Loucy (cell line): ENCODE measurements at regions not wholly inside any gene's neighbourhood (a gene's known extent, or its start where the extent isn't known, plus 50 kb on each side); places are given as distances from the start of the nearest gene placed in this dataset.

Source experiments
- H2AFZ ChIP-seq: fragments of 200-600 bp; sonication (generic); 2 replicates; pipeline ENCODE4 v1.6.0; 2016; ENCODE audit warnings: antibody characterized with exemption, mild to moderate bottlenecking, low read length, moderate library complexity
- H3F3A ChIP-seq: fragments of 200-600 bp; 2 replicates; pipeline ENCODE4 v1.6.0; 2016; ENCODE audit warnings: antibody characterized with exemption, low read depth, mild to moderate bottlenecking
- H3K27me3 ChIP-seq: fragments of 200-600 bp; sonication (generic); 2 replicates; pipeline ENCODE4 v1.6.1; 2014; ENCODE audit warnings: low read length, mild to moderate bottlenecking; ENCODE audit not compliant: insufficient read depth, poor library complexity, severe bottlenecking
- H3K36me3 ChIP-seq: fragments of 200-600 bp; sonication (generic); 2 replicates; pipeline ENCODE4 v1.6.1; 2016; ENCODE audit warnings: low read length; ENCODE audit not compliant: insufficient read depth
- H3K4me1 ChIP-seq: fragments of 200-600 bp; sonication (generic); 2 replicates; pipeline ENCODE4 v1.5.1; 2014; ENCODE audit warnings: low read length, mild to moderate bottlenecking; ENCODE audit not compliant: insufficient read depth, poor library complexity, severe bottlenecking
- H3K4me2 ChIP-seq: fragments of 200-600 bp; sonication (generic); 2 replicates; pipeline ENCODE4 v1.6.0; 2014; ENCODE audit warnings: antibody characterized with exemption, low read length, low read depth, mild to moderate bottlenecking; ENCODE audit not compliant: poor library complexity, severe bottlenecking
- H3K4me3 ChIP-seq: fragments of 200-600 bp; sonication (generic); 2 replicates; pipeline ENCODE4 v1.5.1; 2014; ENCODE audit warnings: low read length, mild to moderate bottlenecking, mixed read lengths; ENCODE audit not compliant: poor library complexity, severe bottlenecking
- H3K79me2 ChIP-seq: fragments of 200-600 bp; sonication (generic); 2 replicates; pipeline ENCODE4 v1.6.1; 2014; ENCODE audit warnings: low read length; ENCODE audit not compliant: insufficient read depth
- H3K9ac ChIP-seq: fragments of 200-600 bp; sonication (generic); 2 replicates; pipeline ENCODE4 v1.6.0; 2014; ENCODE audit warnings: mild to moderate bottlenecking, low read depth, low read length, moderate library complexity; ENCODE audit not compliant: poor library complexity, severe bottlenecking
- H3K9me2 ChIP-seq: fragments of 200-600 bp; sonication (generic); replicated peaks from 2 replicates; pipeline ENCODE4 v1.6.1; 2016; ENCODE audit warnings: low read depth, low read length, mixed read lengths
- H3K9me3 ChIP-seq: fragments of 200-600 bp; sonication (generic); 2 replicates; pipeline ENCODE4 v1.6.1; 2014; ENCODE audit warnings: mild to moderate bottlenecking, antibody characterized with exemption, low read length, low read depth; ENCODE audit not compliant: insufficient read depth
- H4K20me1 ChIP-seq: fragments of 200-600 bp; sonication (generic); 2 replicates; pipeline ENCODE4 v1.6.0; 2014; ENCODE audit warnings: antibody characterized with exemption, low read length, mild to moderate bottlenecking; ENCODE audit not compliant: insufficient read depth, poor library complexity, severe bottlenecking
- CTCF ChIP-seq: fragments of 200-600 bp; sonication (generic); conservative IDR thresholded peaks from 2 replicates; pipeline ENCODE4 v1.5.1; 2014; ENCODE audit warnings: mild to moderate bottlenecking, antibody characterized with exemption, low read length
- EZH2phosphoT487 ChIP-seq: fragments of 200-600 bp; IDR thresholded peaks from 2 replicates; pipeline ENCODE4 v1.6.1; 2018; ENCODE audit warnings: antibody characterized with exemption, mild to moderate bottlenecking, moderate library complexity, borderline replicate concordance

- TF ChIP-seq EZH2phosphoT487 (no peak), CTCF (no peak)
- no peak overlapping the region for H2AFZ ChIP-seq
- H3K4me2 ChIP-seq = no peak overlapping the region
Measured at GRCh38 chr9:87381050-87381711, 116.5 kb upstream of the DAPK1 start.

GRCh38 chr9:87381746-87382145 is 115.9 kb upstream of the DAPK1 start:
- Histone ChIP-seq H4K20me1 (no peaks in the 10 kb centered on the region), H3K4me1 (no peaks in the 10 kb centered on the region), H3K9ac (no peak overlapping the region), H3K9me2 (no peaks in the 10 kb centered on the region), H3K27me3 (no peaks in the 10 kb centered on the region), H3K4me2 (no peak overlapping the region), H3K36me3 (no peaks in the 10 kb centered on the region), H3K9me3 (no peaks in the 10 kb centered on the region), H3K79me2 (no peaks in the 10 kb centered on the region), H2AFZ (no peak overlapping the region), H3K4me3 (no peak overlapping the region), H3F3A (no peaks in the 10 kb centered on the region)
- TF ChIP-seq EZH2phosphoT487 (no peak), CTCF (no peak)

More at GRCh38 chr9:87381050-87381711, 116.5 kb upstream of the DAPK1 start:
- no peak overlapping the region for H3K9ac ChIP-seq
- no peaks in the 10 kb centered on the region for H3K79me2 ChIP-seq
- H3F3A ChIP-seq = no peaks in the 10 kb centered on the region
- H4K20me1 ChIP-seq = no peaks in the 10 kb centered on the region
- H3K27me3 ChIP-seq = no peaks in the 10 kb centered on the region
- no peaks in the 10 kb centered on the region for H3K9me2 ChIP-seq
- no peak overlapping the region for H3K4me3 ChIP-seq
- no peaks in the 10 kb centered on the region for H3K36me3 ChIP-seq
- no peaks in the 10 kb centered on the region for H3K9me3 ChIP-seq
- no peaks in the 10 kb centered on the region for H3K4me1 ChIP-seq

- Histone ChIP-seq H3K27me3 (no peaks in the 10 kb centered on the region), H3K79me2 (no peaks in the 10 kb centered on the region), H3K4me3 (no peak overlapping the region), H4K20me1 (no peaks in the 10 kb centered on the region), H3K4me2 (no peak overlapping the region), H2AFZ (no peak overlapping the region), H3K9me2 (no peaks in the 10 kb centered on the region), H3K4me1 (no peaks in the 10 kb centered on the region), H3K36me3 (no peaks in the 10 kb centered on the region), H3K9ac (no peak overlapping the region), H3K9me3 (no peaks in the 10 kb centered on the region), H3F3A (no peaks in the 10 kb centered on the region)
- TF ChIP-seq EZH2phosphoT487 (no peak), CTCF (no peak)
Measured at GRCh38 chr9:87382900-87383299, 114.8 kb upstream of the DAPK1 start.
